ENCODE measurements at regions not wholly inside any gene's neighbourhood (a gene's known extent, or its start where the extent isn't known, plus 50 kb on each side); places are given as distances from the start of the nearest gene placed in this dataset.

DNA sequence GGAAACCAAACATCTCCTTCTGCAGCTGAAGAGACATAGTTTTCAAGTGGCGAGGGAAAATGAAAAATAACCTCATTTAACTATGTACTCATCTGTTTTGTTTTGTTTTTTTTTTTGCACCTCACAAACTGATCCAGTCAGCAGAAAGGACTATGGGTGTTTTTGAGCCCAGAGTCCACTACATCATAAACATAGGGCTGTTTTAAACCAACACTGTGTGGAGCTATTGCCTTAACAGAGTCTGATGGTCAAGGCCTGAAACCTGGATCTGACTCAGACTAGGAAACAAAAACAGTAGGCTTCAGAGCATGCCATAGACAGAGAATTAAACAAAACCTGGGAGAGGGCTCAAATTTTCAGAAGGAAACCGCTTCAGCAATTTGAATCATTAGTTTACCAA lies 99.3 kb upstream of the FSHB start:
- BruUV-seq (replicated peaks): no TSS peak
- H3K4me3 ChIP-seq (ENCODE audit: low read depth, low read length): no peak overlapping the region
- no peaks in the 10 kb centered on the region for H3K9me3 ChIP-seq
- no peaks in the 10 kb centered on the region for H3K4me1 ChIP-seq
- no peaks in the 10 kb centered on the region for H3K36me3 Mint-ChIP-seq (ENCODE audit: insufficient read depth, unreplicated experiment)
- H3K27ac Mint-ChIP-seq (ENCODE audit: unreplicated experiment): no peak overlapping the region
- peak; percentile 12 to 24 for TF ChIP-seq CTCF (IDR thresholded peaks at IDR 0.05; ENCODE audit: insufficient read depth in 1 of 2, low read depth in 1 of 2, low read length in 1 of 2, severe bottlenecking in 1 of 2, unreplicated experiment in 1 of 2)
- intact Hi-C loops (cut with micrococcal nuclease; ENCODE audit: unreplicated experiment): loop anchor here (1.0 kb wide), 3 partner anchors 65 to 202 kb away; no protein-coding TSS in a partner anchor
- H3K36me3 ChIP-seq (ENCODE audit: control insufficient read depth, insufficient read depth, low read length): no peaks in the 10 kb centered on the region
- peaks cover 2% of the 10 kb centered on the region for H3K27me3 Mint-ChIP-seq (ENCODE audit: insufficient read depth, unreplicated experiment)
- no peak for DNase-seq
- H3K4me1 Mint-ChIP-seq (ENCODE audit: low read depth, unreplicated experiment): peaks cover 5% of the 10 kb centered on the region
- H3K9me3 Mint-ChIP-seq (ENCODE audit: unreplicated experiment): no peaks in the 10 kb centered on the region
- CTCF ChIA-PET: interaction anchor here (1.1 kb wide), 1 partner anchor 65 kb away, joined by 4 read pairs; no protein-coding TSS in a partner anchor
- POLR2A ChIA-PET: no interaction called here
- H3K4me3 Mint-ChIP-seq (ENCODE audit: unreplicated experiment): no peak overlapping the region
- H3K27me3 ChIP-seq (replicated peaks; ENCODE audit: control insufficient read depth, insufficient read depth, low read length): no peaks in the 10 kb centered on the region

DNA sequence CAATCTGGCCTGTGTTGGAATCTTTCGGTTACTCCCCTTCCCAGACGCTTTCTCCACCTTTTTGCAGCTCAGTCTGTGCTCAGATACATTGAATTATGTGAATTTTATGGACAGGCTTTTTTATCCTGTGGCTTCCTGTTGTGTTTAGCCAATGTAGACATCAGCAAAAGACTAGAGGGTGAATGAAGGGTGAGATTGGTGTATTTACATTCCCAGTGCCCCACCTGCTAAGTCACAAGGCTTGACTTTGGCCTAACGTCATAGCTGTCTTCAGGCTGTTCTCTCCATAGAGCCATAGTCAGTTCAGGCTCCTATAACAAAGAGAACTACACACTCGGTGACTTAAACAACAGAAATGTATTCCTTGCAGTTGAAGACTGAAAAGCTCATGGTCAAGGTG lies 97.5 kb upstream of the FSHB start:
- H3K9me3 ChIP-seq: no peaks in the 10 kb centered on the region
- no TSS peak for BruUV-seq (replicated peaks)
- H3K4me3 ChIP-seq (ENCODE audit: low read depth, low read length): no peak overlapping the region
- no peaks in the 10 kb centered on the region for H3K27me3 ChIP-seq (replicated peaks; ENCODE audit: control insufficient read depth, insufficient read depth, low read length)
- no peak for TF ChIP-seq CTCF (IDR thresholded peaks at IDR 0.05; ENCODE audit: insufficient read depth in 1 of 2, low read depth in 1 of 2, low read length in 1 of 2, severe bottlenecking in 1 of 2, unreplicated experiment in 1 of 2)
- Mint-ChIP-seq H3K36me3 (ENCODE audit: insufficient read depth, unreplicated experiment) (no peaks in the 10 kb centered on the region), H3K4me3 (ENCODE audit: unreplicated experiment) (no peak overlapping the region), H3K27me3 (ENCODE audit: insufficient read depth, unreplicated experiment) (peaks cover 3% of the 10 kb centered on the region), H3K27ac (ENCODE audit: unreplicated experiment) (no peak overlapping the region), H3K9me3 (ENCODE audit: unreplicated experiment) (no peaks in the 10 kb centered on the region), H3K4me1 (ENCODE audit: low read depth, unreplicated experiment) (peaks cover 5% of the 10 kb centered on the region)
- POLR2A ChIA-PET: no interaction called here
- no peak for DNase-seq
- H3K4me1 ChIP-seq: no peaks in the 10 kb centered on the region
- no peaks in the 10 kb centered on the region for H3K36me3 ChIP-seq (ENCODE audit: control insufficient read depth, insufficient read depth, low read length)
- intact Hi-C loops (cut with micrococcal nuclease; ENCODE audit: unreplicated experiment): no loop called here
- CTCF ChIA-PET: interaction anchor here (0.9 kb wide), 1 partner anchor 63 kb away, joined by 4 read pairs; no protein-coding TSS in a partner anchor

- H3K4me1 ChIP-seq: no peaks in the 10 kb centered on the region
- H3K9me3 ChIP-seq: no peaks in the 10 kb centered on the region
- BruUV-seq (replicated peaks): no TSS peak
- no peak overlapping the region for H3K4me3 ChIP-seq (ENCODE audit: low read depth, low read length)
- peak in 1 of 2 experiments; percentile 58 for DNase-seq
- no peaks in the 10 kb centered on the region for H3K36me3 ChIP-seq (ENCODE audit: control insufficient read depth, insufficient read depth, low read length)
- ChIA-PET POLR2A (no interaction called here), CTCF (interaction anchor here (0.5 to 1.7 kb wide), 6 partner anchors 11 to 694 kb away, joined by 3 to 15 read pairs (median 6); no protein-coding TSS in a partner anchor)
- no peak overlapping the region for H3K4me3 Mint-ChIP-seq (ENCODE audit: unreplicated experiment)
- no peaks in the 10 kb centered on the region for H3K9me3 Mint-ChIP-seq (ENCODE audit: unreplicated experiment)
- intact Hi-C loops (cut with micrococcal nuclease; ENCODE audit: unreplicated experiment): loop anchor here (1.0 kb wide), 1 partner anchor 695 kb away; no protein-coding TSS in a partner anchor
- no peaks in the 10 kb centered on the region for H3K4me1 Mint-ChIP-seq (ENCODE audit: low read depth, unreplicated experiment)
- H3K36me3 Mint-ChIP-seq (ENCODE audit: insufficient read depth, unreplicated experiment): no peaks in the 10 kb centered on the region
- no peak overlapping the region for H3K27ac Mint-ChIP-seq (ENCODE audit: unreplicated experiment)
- H3K27me3 ChIP-seq (replicated peaks; ENCODE audit: control insufficient read depth, insufficient read depth, low read length): no peaks in the 10 kb centered on the region
- H3K27me3 Mint-ChIP-seq (ENCODE audit: insufficient read depth, unreplicated experiment): no peaks in the 10 kb centered on the region
- peak; percentile 53 to 72 for TF ChIP-seq CTCF (IDR thresholded peaks at IDR 0.05; ENCODE audit: insufficient read depth in 1 of 2, low read depth in 1 of 2, low read length in 1 of 2, severe bottlenecking in 1 of 2, unreplicated experiment in 1 of 2)
These were observed 87.6 kb upstream of the FSHB start for GRCh38 chr11:30143098-30143705.
